Brain microvascular endothelial cell (primary cell): ENCODE measurements at regions not wholly inside any gene's neighbourhood (a gene's known extent, or its start where the extent isn't known, plus 50 kb on each side); places are given as distances from the start of the nearest gene placed in this dataset.

ENCODE experiments used
- DNase-seq: peaks from one replicate; pipeline ENCODE4 v3.0.0-alpha.2; 2020
- H3K27ac ChIP-seq: fragments of 250-450 bp; sonication (Bioruptor Pico); 2 replicates; pipeline ENCODE4 v1.5.1; 2020; ENCODE audit warnings: mild to moderate bottlenecking, moderate library complexity
- H3K27me3 ChIP-seq: fragments of 250-450 bp; sonication (Bioruptor Pico); replicated peaks from 2 replicates; pipeline ENCODE4 v1.5.1; 2020; ENCODE audit warnings: mild to moderate bottlenecking
- H3K36me3 ChIP-seq: fragments of 250-450 bp; sonication (Bioruptor Pico); replicated peaks from 2 replicates; pipeline ENCODE4 v1.5.1; 2020; ENCODE audit warnings: mild to moderate bottlenecking
- H3K4me3 ChIP-seq: 2 replicates; pipeline ENCODE4 v1.5.1; 2011; ENCODE audit warnings: low read depth, mild to moderate bottlenecking, control low read depth, low read length, moderate library complexity
- CTCF ChIP-seq: IDR thresholded peaks from 2 replicates; pipeline ENCODE4 v1.5.1; 2011; ENCODE audit warnings: low read depth, mild to moderate bottlenecking, moderate library complexity, low read length, control low read depth, inconsistent platforms; ENCODE audit errors: missing control alignments
- in situ Hi-C: cut with HindIII; loops from 2 replicates; pipeline ENCODE4 v1.10.0; 2017; ENCODE audit warnings: low sequenced_read_pairs, low pct_ligation_motif_present

- Histone ChIP-seq H3K36me3 (no peaks in the 10 kb centered on the region), H3K27me3 (no peaks in the 10 kb centered on the region), H3K27ac (no peak overlapping the region), H3K4me3 (no peak overlapping the region)
- in situ Hi-C loops, result no loop called here
- DNase-seq, result no peak
- TF ChIP-seq CTCF, result no peak
These were observed 240.8 kb downstream of the GATA3 start for GRCh38 chr10:8295311-8295710.

- DNase-seq, result no peak
- in situ Hi-C loops, result no loop called here
- Histone ChIP-seq H3K36me3 (no peaks in the 10 kb centered on the region), H3K4me3 (no peak overlapping the region), H3K27ac (no peak overlapping the region), H3K27me3 (no peaks in the 10 kb centered on the region)
- TF ChIP-seq CTCF, result no peak
These were observed 241.7 kb downstream of the GATA3 start for GRCh38 chr10:8296090-8296733.

- no peak for TF ChIP-seq CTCF
These were observed 242.2 kb downstream of the GATA3 start for GRCh38 chr10:8296734-8297101.

GRCh38 chr10:8297107-8297506 lies 242.6 kb downstream of the GATA3 start:
- H3K27ac ChIP-seq, result no peak overlapping the region
- H3K4me3 ChIP-seq, result no peak overlapping the region
- DNase-seq, result no peak
- TF ChIP-seq CTCF, result no peak
- H3K36me3 ChIP-seq, result no peaks in the 10 kb centered on the region
- in situ Hi-C loops, result no loop called here
- no peaks in the 10 kb centered on the region for H3K27me3 ChIP-seq

More at GRCh38 chr10:8296734-8297101, 242.2 kb downstream of the GATA3 start:
- no peak for DNase-seq
- H3K36me3 ChIP-seq, result no peaks in the 10 kb centered on the region
- in situ Hi-C loops, result no loop called here
- H3K4me3 ChIP-seq, result no peak overlapping the region
- no peak overlapping the region for H3K27ac ChIP-seq
- H3K27me3 ChIP-seq, result no peaks in the 10 kb centered on the region

GRCh38 chr10:8297959-8298358 lies 243.5 kb downstream of the GATA3 start:
- Histone ChIP-seq H3K27me3 (no peaks in the 10 kb centered on the region), H3K4me3 (no peak overlapping the region), H3K36me3 (no peaks in the 10 kb centered on the region), H3K27ac (no peak overlapping the region)
- no peak for DNase-seq
- in situ Hi-C loops, result no loop called here
- TF ChIP-seq CTCF, result no peak
